Thoracic aorta (tissue), 2 donors: ENCODE measurements at regions not wholly inside any gene's neighbourhood (a gene's known extent, or its start where the extent isn't known, plus 50 kb on each side); places are given as distances from the start of the nearest gene placed in this dataset.
"Not testable (repeated sequence)": the region's sequence is repeated elsewhere in the genome, so short reads cannot be mapped to it uniquely, and the experiment has no call there.

Source experiments
- ATAC-seq: fragments of 150-250 bp; one replicate; pipeline ENCODE4 v1.8.0; 2017; ENCODE audit warnings: low read depth; ENCODE audit not compliant: insufficient number of reproducible peaks, low FRiP score
- DNase-seq: peaks from one replicate; pipeline ENCODE4 v3.0.0-alpha.2; 2020; ENCODE audit warnings: low spot score
- H3K27ac ChIP-seq, 2 donors: fragments of 200-600 bp; sonication (generic); 1 replicate in 1 of 2; 2 replicates in 1 of 2; pipeline ENCODE4 v1.5.1; 2016; ENCODE audit warnings: mild to moderate bottlenecking in 2 of 2, moderate library complexity in 2 of 2
- H3K27me3 ChIP-seq: fragments of 200-600 bp; sonication (generic); replicated peaks from 2 replicates; pipeline ENCODE4 v1.6.0; 2016; ENCODE audit warnings: mild to moderate bottlenecking; ENCODE audit not compliant: insufficient read depth
- H3K36me3 ChIP-seq: fragments of 200-600 bp; sonication (generic); one replicate; pipeline ENCODE4 v1.5.1; 2016
- H3K4me1 ChIP-seq, 2 donors: fragments of 200-600 bp; sonication (generic); 1 replicate in 1 of 2; 2 replicates in 1 of 2; pipeline versions ENCODE4 v1.5.1 to v1.6.0; 2016; ENCODE audit warnings: low read depth in 2 of 2, mild to moderate bottlenecking in 1 of 2; ENCODE audit not compliant: control insufficient read depth in 1 of 2
- H3K4me3 ChIP-seq: fragments of 200-600 bp; sonication (generic); 2 replicates; pipeline ENCODE4 v1.5.1; 2016; ENCODE audit warnings: mild to moderate bottlenecking
- H3K9me3 ChIP-seq: fragments of 200-600 bp; sonication (generic); 2 replicates; pipeline ENCODE4 v1.5.1; 2016
- TF ChIP-seq, protein P1 (sequence below): fragments of 200-600 bp; sonication (generic); IDR thresholded peaks from one replicate; pipeline ENCODE4 v1.5.1; 2019; ENCODE audit warnings: antibody characterized with exemption

DNA sequence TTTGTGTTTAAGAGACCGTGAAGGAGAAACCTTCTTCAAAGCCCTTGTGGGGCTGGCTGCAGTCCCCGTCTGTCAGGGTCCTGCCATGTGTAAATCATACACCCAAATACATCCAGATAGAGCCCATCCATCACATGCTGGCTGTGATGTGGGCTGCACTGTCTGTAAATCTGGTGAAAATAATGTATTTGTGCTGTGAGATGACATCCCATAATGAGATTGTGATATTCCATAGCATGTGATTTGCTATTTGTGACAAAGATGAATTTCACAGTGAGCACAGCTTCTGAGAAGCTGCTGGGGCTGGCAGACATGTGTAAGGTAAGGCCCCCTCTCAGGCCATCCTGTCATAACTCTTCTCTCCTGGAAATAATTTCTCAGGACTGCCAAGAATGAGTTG is 114.3 kb upstream of the MB21D2 start:
- H3K4me1 ChIP-seq, result no peaks in the 10 kb centered on the region
- ATAC-seq (no peak), DNase-seq (no peak)
- no peaks in the 10 kb centered on the region for H3K9me3 ChIP-seq
- no peak overlapping the region for H3K27ac ChIP-seq
- TF ChIP-seq, protein P1, sequence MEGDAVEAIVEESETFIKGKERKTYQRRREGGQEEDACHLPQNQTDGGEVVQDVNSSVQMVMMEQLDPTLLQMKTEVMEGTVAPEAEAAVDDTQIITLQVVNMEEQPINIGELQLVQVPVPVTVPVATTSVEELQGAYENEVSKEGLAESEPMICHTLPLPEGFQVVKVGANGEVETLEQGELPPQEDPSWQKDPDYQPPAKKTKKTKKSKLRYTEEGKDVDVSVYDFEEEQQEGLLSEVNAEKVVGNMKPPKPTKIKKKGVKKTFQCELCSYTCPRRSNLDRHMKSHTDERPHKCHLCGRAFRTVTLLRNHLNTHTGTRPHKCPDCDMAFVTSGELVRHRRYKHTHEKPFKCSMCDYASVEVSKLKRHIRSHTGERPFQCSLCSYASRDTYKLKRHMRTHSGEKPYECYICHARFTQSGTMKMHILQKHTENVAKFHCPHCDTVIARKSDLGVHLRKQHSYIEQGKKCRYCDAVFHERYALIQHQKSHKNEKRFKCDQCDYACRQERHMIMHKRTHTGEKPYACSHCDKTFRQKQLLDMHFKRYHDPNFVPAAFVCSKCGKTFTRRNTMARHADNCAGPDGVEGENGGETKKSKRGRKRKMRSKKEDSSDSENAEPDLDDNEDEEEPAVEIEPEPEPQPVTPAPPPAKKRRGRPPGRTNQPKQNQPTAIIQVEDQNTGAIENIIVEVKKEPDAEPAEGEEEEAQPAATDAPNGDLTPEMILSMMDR, result no peak
- no peaks in the 10 kb centered on the region for H3K36me3 ChIP-seq
- no peaks in the 10 kb centered on the region for H3K27me3 ChIP-seq
- no peak overlapping the region for H3K4me3 ChIP-seq

- DNase-seq, result no peak
- Histone ChIP-seq H3K4me1 (no peaks in the 10 kb centered on the region), H3K27me3 (no peaks in the 10 kb centered on the region), H3K4me3 (no peak overlapping the region), H3K27ac (no peak overlapping the region), H3K9me3 (no peaks in the 10 kb centered on the region), H3K36me3 (no peaks in the 10 kb centered on the region)
- ATAC-seq, result no peak
- TF ChIP-seq, protein P1, result no peak
Observed at GRCh38 chr3:193033226-193033780, 115.6 kb upstream of the MB21D2 start.

DNA sequence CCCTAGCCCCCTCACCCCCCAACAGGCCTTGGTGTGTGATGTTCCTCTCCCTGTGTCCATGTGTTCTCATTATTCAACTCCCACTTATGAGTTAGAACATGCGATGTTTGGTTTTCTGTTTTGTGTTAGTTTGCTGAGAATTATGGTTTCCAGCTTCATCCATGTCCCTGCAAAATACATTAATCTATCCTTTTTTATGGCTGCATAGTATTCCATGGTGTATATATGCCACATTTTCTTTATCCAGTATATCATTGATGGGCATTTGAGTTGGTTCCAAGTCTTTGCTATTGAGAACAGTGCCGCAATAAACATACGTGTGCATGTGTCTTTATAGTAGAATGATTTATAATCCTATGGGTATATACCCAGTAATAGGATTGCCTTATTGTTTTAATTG is 120.2 kb upstream of the MB21D2 start:
- not testable (repeated sequence) for H3K9me3 ChIP-seq, H3K27ac ChIP-seq, H3K27me3 ChIP-seq, H3K4me3 ChIP-seq, H3K36me3 ChIP-seq, ATAC-seq, H3K4me1 ChIP-seq, DNase-seq

- TF ChIP-seq, protein P1, result no peak
- Histone ChIP-seq H3K4me3 (no peak overlapping the region), H3K36me3 (no peaks in the 10 kb centered on the region), H3K27me3 (no peaks in the 10 kb centered on the region), H3K4me1 (no peaks in the 10 kb centered on the region), H3K27ac (no peak overlapping the region), H3K9me3 (no peaks in the 10 kb centered on the region)
- ATAC-seq (no peak), DNase-seq (no peak)
Observed at GRCh38 chr3:193039058-193039457, 121.4 kb upstream of the MB21D2 start.

GRCh38 chr3:193040836-193041672 is 123.4 kb upstream of the MB21D2 start:
- H3K27me3 ChIP-seq, result no peaks in the 10 kb centered on the region
- no peak overlapping the region for H3K27ac ChIP-seq
- no peaks in the 10 kb centered on the region for H3K36me3 ChIP-seq
- ATAC-seq (no peak), DNase-seq (no peak)
- no peaks in the 10 kb centered on the region for H3K9me3 ChIP-seq
- H3K4me3 ChIP-seq, result no peak overlapping the region
- TF ChIP-seq, protein P1, result peak; percentile 39
- no peaks in the 10 kb centered on the region for H3K4me1 ChIP-seq
